Large intestine (tissue), 3 donors: ENCODE measurements at regions not wholly inside any gene's neighbourhood (a gene's known extent, or its start where the extent isn't known, plus 50 kb on each side); places are given as distances from the start of the nearest gene placed in this dataset.

Experiments
- DNase-seq, 2 donors: peaks; one replicate each; pipeline versions ENCODE4 v3.0.0 to v3.0.0-alpha.2; 2013
- H3K27ac ChIP-seq: one replicate; pipeline ENCODE4 v1.5.1; 2013; ENCODE audit warnings: low read length
- H3K27me3 ChIP-seq: 2 replicates; pipeline ENCODE4 v1.6.1; 2013; ENCODE audit warnings: low read length; ENCODE audit not compliant: control insufficient read depth, insufficient read depth
- H3K36me3 ChIP-seq: 2 replicates; pipeline ENCODE4 v1.6.1; 2013; ENCODE audit warnings: low read length; ENCODE audit not compliant: control insufficient read depth, insufficient read depth
- H3K4me1 ChIP-seq: one replicate; pipeline ENCODE4 v1.6.1; 2013; ENCODE audit warnings: low read length; ENCODE audit not compliant: control insufficient read depth, insufficient read depth
- H3K4me3 ChIP-seq: one replicate; pipeline ENCODE4 v1.5.1; 2013; ENCODE audit warnings: low read length
- H3K9me3 ChIP-seq: one replicate; pipeline ENCODE4 v1.6.1; 2013; ENCODE audit warnings: mild to moderate bottlenecking, low read depth, low read length, moderate library complexity; ENCODE audit not compliant: control insufficient read depth
- WGBS: methylation state at CpG from one replicate; pipeline ENCODE4 v1.1.5; 2013; ENCODE audit warnings: low lambda C conversion rate; ENCODE audit not compliant: insufficient coverage; 5-methylcytosine and 5-hydroxymethylcytosine counted together

DNA sequence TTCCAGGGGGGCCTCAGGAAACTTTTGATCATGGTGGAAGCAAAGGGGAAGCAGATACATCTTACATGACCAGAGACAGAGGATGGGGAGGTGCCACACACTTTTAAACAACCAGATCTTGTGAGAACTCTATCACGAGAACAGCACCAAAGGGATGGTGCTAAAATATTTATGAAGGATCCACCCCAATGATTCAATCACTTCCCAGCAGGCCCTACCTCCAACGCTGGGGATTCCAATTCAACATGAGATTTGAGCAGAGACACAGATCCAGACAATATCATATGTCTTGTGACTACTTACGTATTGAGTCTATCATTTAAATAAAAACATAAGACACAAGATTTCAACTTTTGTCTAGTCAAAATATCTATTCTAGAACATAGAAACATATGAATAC, 351.9 kb downstream of the EPM2A start:
- H3K27me3 ChIP-seq, result no peaks in the 10 kb centered on the region
- no peak overlapping the region for H3K4me3 ChIP-seq
- H3K36me3 ChIP-seq, result no peaks in the 10 kb centered on the region
- H3K27ac ChIP-seq, result no peak overlapping the region
- no CpG with 5 or more reads among the region's 3 CpGs for WGBS
- H3K9me3 ChIP-seq, result no peaks in the 10 kb centered on the region
- H3K4me1 ChIP-seq, result no peaks in the 10 kb centered on the region
- no peak for DNase-seq

GRCh38 chr6:145384503-145384902, 350.8 kb downstream of the EPM2A start:
- no peaks in the 10 kb centered on the region for H3K9me3 ChIP-seq
- H3K36me3 ChIP-seq, result no peaks in the 10 kb centered on the region
- H3K4me3 ChIP-seq, result no peak overlapping the region
- no peaks in the 10 kb centered on the region for H3K4me1 ChIP-seq
- H3K27ac ChIP-seq, result no peak overlapping the region
- no peak for DNase-seq
- H3K27me3 ChIP-seq, result no peaks in the 10 kb centered on the region

DNA sequence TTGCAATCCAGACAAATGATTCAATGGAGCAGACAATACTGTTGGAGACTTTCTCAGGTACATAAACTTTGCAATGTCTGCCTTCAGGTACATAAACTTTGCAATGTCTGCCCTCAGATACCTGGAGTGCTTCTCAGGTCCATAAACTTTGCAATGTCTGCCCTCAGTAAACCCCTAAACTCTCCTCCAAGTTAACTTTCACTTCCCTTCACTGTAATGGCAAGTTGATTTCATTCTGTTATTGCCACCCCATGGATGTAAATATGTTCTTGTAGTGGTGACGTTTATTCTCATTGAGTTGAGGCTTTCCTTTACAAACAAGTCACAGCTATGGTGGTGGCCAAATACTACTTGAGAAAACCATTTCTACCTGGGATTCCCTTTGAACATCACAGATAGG, 338.8 kb downstream of the EPM2A start:
- no CpG with 5 or more reads among the region's 1 CpG for WGBS
- H3K36me3 ChIP-seq, result no peaks in the 10 kb centered on the region
- no peak overlapping the region for H3K27ac ChIP-seq
- no peak for DNase-seq
- H3K4me1 ChIP-seq, result no peaks in the 10 kb centered on the region
- H3K27me3 ChIP-seq, result no peaks in the 10 kb centered on the region
- H3K9me3 ChIP-seq, result no peaks in the 10 kb centered on the region
- no peak overlapping the region for H3K4me3 ChIP-seq

DNA sequence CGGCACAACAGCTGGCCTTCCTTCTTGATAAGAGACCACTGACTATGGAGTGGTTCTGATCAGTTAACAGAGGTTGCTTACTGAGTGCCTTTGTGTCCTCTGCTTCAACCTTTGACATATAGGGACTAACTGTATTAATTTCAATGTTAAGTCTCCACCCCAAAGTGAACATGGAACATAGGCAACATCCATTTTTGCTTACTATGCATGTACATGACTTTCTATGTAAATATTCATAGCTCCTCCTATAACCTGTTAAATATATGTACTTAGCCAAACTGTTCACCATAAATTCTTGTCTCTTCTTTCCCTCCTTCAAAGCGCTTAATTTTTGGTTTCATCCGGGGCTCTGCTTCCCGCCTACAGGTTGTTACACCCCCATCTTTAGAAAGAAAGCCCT, 334.8 kb downstream of the EPM2A start:
- WGBS, result no CpG with 5 or more reads among the region's 4 CpGs
- DNase-seq, result no peak
- no peaks in the 10 kb centered on the region for H3K9me3 ChIP-seq

DNA sequence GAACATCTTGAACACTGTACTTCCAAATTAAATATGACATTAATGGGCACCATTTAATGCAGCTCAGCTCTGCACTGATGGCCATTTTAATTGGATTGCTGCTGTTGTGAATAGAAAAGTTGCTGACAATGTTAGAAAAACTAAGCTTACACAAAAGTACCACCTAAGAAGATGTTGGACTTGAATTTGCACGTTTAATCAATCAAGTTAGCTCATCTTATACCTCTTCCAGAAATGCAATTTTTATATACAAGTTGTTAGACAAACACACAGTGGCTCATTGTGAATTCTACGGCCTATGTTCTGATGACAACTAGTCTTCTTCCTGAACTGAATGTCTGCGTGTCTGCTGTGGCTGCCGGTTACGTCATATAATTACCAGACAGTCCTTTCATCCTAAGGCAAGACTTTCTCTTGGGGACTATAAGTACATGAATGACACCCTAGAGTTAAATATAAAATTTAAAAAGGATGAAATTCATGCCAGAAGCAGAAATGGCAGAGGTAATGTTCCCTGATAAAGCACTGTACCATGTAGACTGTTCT, 330.2 kb downstream of the EPM2A start:
- no peaks in the 10 kb centered on the region for H3K4me1 ChIP-seq

More for the DNA sequence above, 334.8 kb downstream of the EPM2A start:
- Histone ChIP-seq H3K27ac (no peak overlapping the region), H3K27me3 (no peaks in the 10 kb centered on the region), H3K36me3 (no peaks in the 10 kb centered on the region), H3K4me3 (no peak overlapping the region), H3K4me1 (no peaks in the 10 kb centered on the region)

GRCh38 chr6:145406783-145407182, 328.5 kb downstream of the EPM2A start:
- no peak overlapping the region for H3K27ac ChIP-seq
- WGBS, result no CpG with 5 or more reads among the region's 4 CpGs
- DNase-seq, result no peak

More for the DNA sequence above, 330.2 kb downstream of the EPM2A start:
- Histone ChIP-seq H3K9me3 (no peaks in the 10 kb centered on the region), H3K36me3 (no peaks in the 10 kb centered on the region), H3K4me3 (no peak overlapping the region), H3K27me3 (no peaks in the 10 kb centered on the region), H3K27ac (no peak overlapping the region)
- 93% methylated on average over 3 of the region's 5 CpGs for WGBS
- DNase-seq, result no peak

GRCh38 chr6:145415616-145416015, 319.7 kb downstream of the EPM2A start:
- Histone ChIP-seq H3K4me3 (no peak overlapping the region), H3K9me3 (no peaks in the 10 kb centered on the region), H3K27me3 (no peaks in the 10 kb centered on the region), H3K27ac (no peak overlapping the region), H3K4me1 (no peaks in the 10 kb centered on the region), H3K36me3 (no peaks in the 10 kb centered on the region)
- DNase-seq, result no peak
- WGBS, result 100% methylated on average over 1 of the region's 2 CpGs

More at GRCh38 chr6:145406783-145407182, 328.5 kb downstream of the EPM2A start:
- no peak overlapping the region for H3K4me3 ChIP-seq
- no peaks in the 10 kb centered on the region for H3K36me3 ChIP-seq
- H3K4me1 ChIP-seq, result no peaks in the 10 kb centered on the region
- H3K9me3 ChIP-seq, result no peaks in the 10 kb centered on the region
- H3K27me3 ChIP-seq, result no peaks in the 10 kb centered on the region

DNA sequence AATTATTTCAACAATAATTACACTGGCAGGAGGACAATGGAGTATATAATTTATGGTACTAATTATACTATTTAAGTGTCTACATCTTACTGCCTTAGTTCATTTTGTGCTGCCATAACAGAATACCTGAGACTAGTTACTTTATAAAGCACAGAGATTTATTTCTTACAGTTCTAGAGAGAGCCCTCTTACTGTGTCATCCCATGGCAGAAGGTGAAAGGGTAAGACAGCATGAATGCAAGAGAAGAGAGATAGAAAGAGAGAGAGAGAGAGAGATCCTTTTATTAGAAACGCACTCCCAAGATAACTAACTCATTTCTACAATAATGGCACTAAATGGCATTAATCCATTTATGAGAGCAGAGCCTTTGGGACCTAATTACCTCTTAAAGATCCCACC, 314.7 kb downstream of the EPM2A start:
- Histone ChIP-seq H3K27me3 (no peaks in the 10 kb centered on the region), H3K27ac (no peak overlapping the region), H3K9me3 (no peaks in the 10 kb centered on the region), H3K4me3 (no peak overlapping the region), H3K4me1 (no peaks in the 10 kb centered on the region), H3K36me3 (no peaks in the 10 kb centered on the region)
- no CpG with 5 or more reads among the region's 1 CpG for WGBS
- DNase-seq, result no peak

DNA sequence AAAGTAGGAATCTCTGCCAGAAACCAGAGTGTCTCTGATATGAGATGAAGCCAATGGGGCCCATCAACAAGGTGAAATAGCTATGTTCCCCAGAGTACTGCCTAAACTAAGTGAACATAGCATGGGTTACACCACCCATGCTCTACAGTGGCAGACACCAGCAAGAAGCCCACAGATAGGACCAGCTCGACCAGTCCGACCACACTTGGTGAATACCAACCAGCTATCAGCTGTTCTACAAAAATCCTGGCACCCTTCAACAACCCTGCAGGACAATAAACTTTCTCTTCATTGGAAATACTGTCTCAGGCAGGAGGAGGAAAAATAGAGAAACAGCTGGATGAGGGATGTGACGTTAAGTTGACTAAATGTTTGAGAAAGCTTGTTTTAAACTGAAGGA, 311.4 kb downstream of the EPM2A start:
- no peaks in the 10 kb centered on the region for H3K4me1 ChIP-seq
- H3K27ac ChIP-seq, result no peak overlapping the region
- 80% methylated on average over 1 of the region's 3 CpGs for WGBS
- no peaks in the 10 kb centered on the region for H3K36me3 ChIP-seq
- H3K4me3 ChIP-seq, result no peak overlapping the region
- DNase-seq, result no peak
- H3K9me3 ChIP-seq, result no peaks in the 10 kb centered on the region
- H3K27me3 ChIP-seq, result no peaks in the 10 kb centered on the region

DNA sequence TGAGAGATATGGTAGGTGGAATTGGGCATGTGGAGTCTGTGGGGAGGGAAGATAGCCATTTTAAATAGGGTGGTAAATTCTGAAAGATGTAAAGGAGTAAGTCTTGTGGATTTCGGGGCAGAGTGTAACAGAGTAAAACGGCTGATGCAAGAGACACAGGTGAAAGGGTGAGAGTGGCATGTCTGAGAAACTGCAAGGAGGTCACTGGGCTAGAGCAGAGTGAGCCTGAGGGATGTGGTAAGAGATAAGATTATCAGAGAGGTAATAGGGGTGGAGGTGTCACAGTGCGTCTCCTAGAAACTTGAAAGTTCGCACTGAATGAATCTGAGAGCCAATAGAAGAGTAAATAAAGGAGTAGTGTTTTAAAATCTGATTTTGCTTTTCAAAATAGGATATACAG, 308.1 kb downstream of the EPM2A start:
- no peak overlapping the region for H3K4me3 ChIP-seq
- no peaks in the 10 kb centered on the region for H3K36me3 ChIP-seq
- H3K4me1 ChIP-seq, result no peaks in the 10 kb centered on the region
- DNase-seq, result no peak
- H3K27me3 ChIP-seq, result no peaks in the 10 kb centered on the region
- H3K9me3 ChIP-seq, result no peaks in the 10 kb centered on the region
- H3K27ac ChIP-seq, result no peak overlapping the region
- WGBS, result 33% methylated on average over 3 of the region's 4 CpGs

- Histone ChIP-seq H3K27ac (no peak overlapping the region), H3K4me3 (no peak overlapping the region), H3K9me3 (no peaks in the 10 kb centered on the region), H3K36me3 (no peaks in the 10 kb centered on the region), H3K4me1 (no peaks in the 10 kb centered on the region), H3K27me3 (no peaks in the 10 kb centered on the region)
- no peak for DNase-seq
- 21% methylated on average over 2 of the region's 6 CpGs for WGBS
These were observed 306.6 kb downstream of the EPM2A start for GRCh38 chr6:145428706-145429105.
